H1 (cell line): ENCODE measurements at regions not wholly inside any gene's neighbourhood (a gene's known extent, or its start where the extent isn't known, plus 50 kb on each side); places are given as distances from the start of the nearest gene placed in this dataset.

ENCODE experiments used
- CTCF ChIA-PET: fragments of 300-600 bp; sonication (Branson Sonifier 250); formaldehyde crosslinking; loops from one replicate; lab custom pipeline; 2021; ENCODE audit not compliant: partially characterized antibody; lab: Charles Lee
- POLR2A ChIA-PET: fragments of 300-600 bp; sonication (Branson Sonifier 250); formaldehyde crosslinking; loops from one replicate; lab custom pipeline; 2021; ENCODE audit warnings: inconsistent platforms; ENCODE audit not compliant: partially characterized antibody; lab: Charles Lee
- DNase-seq, 2 experiments: peaks; one replicate each; pipeline versions ENCODE4 v3.0.0 to v3.0.0-alpha.2; 2010 to 2022; ENCODE audit warnings: low spot score in 2 of 2, low read depth in 1 of 2, mixed read lengths in 1 of 2
- FAIRE-seq: peaks from 2 replicates; lab custom pipeline; 2011; peaks lifted over from hg19 to GRCh38; lab: Jason Lieb, UNC
- H2AFZ ChIP-seq: 2 replicates; pipeline ENCODE4 v1.8.1; 2012; ENCODE audit warnings: low read length, inconsistent platforms
- H2AK5ac ChIP-seq: 2 replicates; pipeline ENCODE4 v1.6.1; 2013; ENCODE audit warnings: low read depth, low read length
- H2BK120ac ChIP-seq: replicated peaks from 2 replicates; pipeline ENCODE3; 2013; ENCODE audit warnings: low read depth, low read length, inconsistent platforms
- H2BK12ac ChIP-seq: 2 replicates; pipeline ENCODE4 v1.6.1; 2013; ENCODE audit warnings: low read depth, low read length
- H2BK15ac ChIP-seq: 2 replicates; pipeline ENCODE4 v1.6.1; 2013; ENCODE audit warnings: low read length
- H2BK20ac ChIP-seq: 2 replicates; pipeline ENCODE4 v1.6.1; 2013; ENCODE audit warnings: low read length
- H2BK5ac ChIP-seq: 2 replicates; pipeline ENCODE4 v1.6.1; 2013; ENCODE audit warnings: low read depth, low read length
- H3K14ac ChIP-seq: 2 replicates; pipeline ENCODE4 v1.6.1; 2013; ENCODE audit warnings: inconsistent platforms; ENCODE audit not compliant: insufficient read length
- H3K18ac ChIP-seq: 2 replicates; pipeline ENCODE4 v1.6.1; 2013; ENCODE audit warnings: low read length; ENCODE audit errors: extremely low read depth
- H3K23ac ChIP-seq: 2 replicates; pipeline ENCODE4 v1.6.1; 2013; ENCODE audit warnings: inconsistent platforms; ENCODE audit not compliant: insufficient read length
- H3K23me2 ChIP-seq: 2 replicates; pipeline ENCODE4 v1.6.1; 2013; ENCODE audit warnings: low read depth, low read length
- H3K27ac ChIP-seq: 2 replicates; pipeline ENCODE4 v1.6.1; 2011; ENCODE audit warnings: low read depth, low read length, inconsistent platforms
- H3K27me3 ChIP-seq, 4 experiments: replicated peaks in 1 of 4; 1 replicate in 1 of 4; 2 replicates in 3 of 4; pipeline versions ENCODE4 v1.6.1 to v1.8.1; 2011 to 2013; ENCODE audit warnings: low read length in 3 of 4, mild to moderate bottlenecking in 3 of 4, inconsistent platforms in 2 of 4, mixed read lengths in 2 of 4, moderate library complexity in 1 of 4; ENCODE audit not compliant: control insufficient read depth in 3 of 4, insufficient read depth in 3 of 4; ENCODE audit errors: extremely low read depth in 1 of 4
- H3K36me3 ChIP-seq, 4 experiments: 2 replicates each; pipeline versions ENCODE4 v1.6.1 to v1.8.1; 2011 to 2013; ENCODE audit warnings: mild to moderate bottlenecking in 4 of 4, low read length in 3 of 4, moderate library complexity in 2 of 4, control low read depth in 1 of 4, inconsistent platforms in 1 of 4; ENCODE audit not compliant: insufficient read depth in 4 of 4, control insufficient read depth in 2 of 4
- H3K4ac ChIP-seq: replicated peaks from 2 replicates; pipeline ENCODE3; 2013; ENCODE audit warnings: low read length, low read depth, mixed read lengths, inconsistent platforms; ENCODE audit not compliant: insufficient read length
- H3K4me1 ChIP-seq, 4 experiments: replicated peaks in 1 of 4; 1 replicate in 1 of 4; 2 replicates in 3 of 4; pipeline versions ENCODE4 v1.6.1 to v1.8.1; 2011 to 2013; ENCODE audit warnings: low read length in 3 of 4, inconsistent platforms in 2 of 4, mixed read lengths in 1 of 4; ENCODE audit not compliant: insufficient read depth in 4 of 4, control insufficient read depth in 3 of 4
- H3K4me2 ChIP-seq, 2 experiments: 2 replicates each; pipeline versions ENCODE4 v1.6.1 to v1.8.1; 2011 to 2013; ENCODE audit warnings: low read depth in 2 of 2, low read length in 2 of 2, control low read depth in 1 of 2, inconsistent platforms in 1 of 2, mild to moderate bottlenecking in 1 of 2; ENCODE audit not compliant: insufficient read depth in 1 of 2
- H3K4me3 ChIP-seq, 4 experiments: fragments of 200-600, 300-600 bp in 1 of 4; sonication (generic), shearing (Covaris generic), sonication (Bioruptor Twin) in 1 of 4; 2 replicates each; pipeline versions ENCODE4 v1.5.1 to v1.8.1; 2011 to 2016; ENCODE audit warnings: low read length in 4 of 4, low read depth in 3 of 4, control low read depth in 2 of 4, inconsistent platforms in 2 of 4, mild to moderate bottlenecking in 2 of 4, mixed read lengths in 1 of 4, moderate library complexity in 1 of 4; ENCODE audit not compliant: insufficient read depth in 2 of 4; ENCODE audit errors: extremely low read depth in 1 of 4
- H3K56ac ChIP-seq: replicated peaks from 2 replicates; pipeline ENCODE3; 2013; ENCODE audit warnings: low read depth, mild to moderate bottlenecking, mixed read lengths, low read length, inconsistent platforms; ENCODE audit not compliant: insufficient read length
- H3K79me1 ChIP-seq: 2 replicates; pipeline ENCODE4 v1.6.1; 2013; ENCODE audit warnings: low read depth, low read length, control low read depth
- H3K79me2 ChIP-seq, 2 experiments: 2 replicates each; pipeline versions ENCODE4 v1.6.1 to v1.8.1; 2012 to 2013; ENCODE audit warnings: low read length in 2 of 2, mild to moderate bottlenecking in 2 of 2, inconsistent platforms in 1 of 2; ENCODE audit not compliant: insufficient read depth in 2 of 2, control insufficient read depth in 1 of 2
- H3K9ac ChIP-seq, 4 experiments: replicated peaks in 1 of 4; 1 replicate in 1 of 4; 2 replicates in 3 of 4; pipeline versions ENCODE4 v1.6.1 to v1.8.1; 2011 to 2013; ENCODE audit warnings: low read depth in 3 of 4, low read length in 3 of 4, control low read depth in 2 of 4, mild to moderate bottlenecking in 2 of 4, moderate library complexity in 2 of 4, inconsistent platforms in 1 of 4; ENCODE audit errors: extremely low read depth in 1 of 4
- H3K9me3 ChIP-seq, 2 experiments: 2 replicates each; pipeline versions ENCODE4 v1.6.1 to v1.8.1; 2012 to 2013; ENCODE audit warnings: mild to moderate bottlenecking in 2 of 2, moderate library complexity in 2 of 2, control low read depth in 1 of 2, inconsistent platforms in 1 of 2, low read depth in 1 of 2, low read length in 1 of 2, mixed read lengths in 1 of 2; ENCODE audit not compliant: insufficient read depth in 2 of 2
- H4K20me1 ChIP-seq, 2 experiments: replicated peaks in 1 of 2; 2 replicates each; pipeline versions ENCODE3 to v1.8.1; 2011 to 2013; ENCODE audit warnings: inconsistent platforms in 2 of 2, low read length in 2 of 2, mild to moderate bottlenecking in 1 of 2; ENCODE audit not compliant: insufficient read depth in 2 of 2, control insufficient read depth in 1 of 2
- H4K5ac ChIP-seq: 2 replicates; pipeline ENCODE4 v1.6.1; 2013; ENCODE audit warnings: low read length, low read depth, mixed read lengths, inconsistent platforms; ENCODE audit not compliant: insufficient read length
- H4K8ac ChIP-seq: 2 replicates; pipeline ENCODE4 v1.8.0; 2013; ENCODE audit warnings: mild to moderate bottlenecking, moderate library complexity, low read length, inconsistent platforms; ENCODE audit not compliant: insufficient read depth; ENCODE audit errors: extremely low read depth
- H4K91ac ChIP-seq: replicated peaks from 2 replicates; pipeline ENCODE3; 2013; ENCODE audit warnings: low read length, mixed read lengths, inconsistent platforms; ENCODE audit not compliant: insufficient read length
- CTCF ChIP-seq, 3 experiments: IDR thresholded peaks; 1 replicate in 2 of 3; 2 replicates in 1 of 3; pipeline versions ENCODE4 v1.5.1 to v1.6.1; 2011; ENCODE audit warnings: low read length in 3 of 3, mild to moderate bottlenecking in 3 of 3, inconsistent platforms in 2 of 3, low read depth in 1 of 3, moderate library complexity in 1 of 3; ENCODE audit not compliant: insufficient read depth in 1 of 3; ENCODE audit errors: control extremely low read depth in 1 of 3
- EZH2 ChIP-seq: fragments of 200-600 bp; sonication (generic); IDR thresholded peaks from 2 replicates; pipeline ENCODE4 v1.7.1; 2012; ENCODE audit warnings: low read depth, mild to moderate bottlenecking, moderate library complexity, low read length, inconsistent platforms; ENCODE audit not compliant: severe bottlenecking
- PHF8 ChIP-seq: fragments of 200-600 bp; sonication (generic); conservative IDR thresholded peaks from 2 replicates; pipeline ENCODE4 v1.7.1; 2012; ENCODE audit warnings: low read depth, mild to moderate bottlenecking, inconsistent platforms, low read length, moderate library complexity
- RFX5 ChIP-seq: IDR thresholded peaks from 2 replicates; pipeline ENCODE4 v1.6.1; 2011; ENCODE audit warnings: low read depth, low read length, improper control_type of control experiment, borderline replicate concordance
- RXRA ChIP-seq: IDR thresholded peaks from 2 replicates; pipeline ENCODE4 v1.6.1; 2011; ENCODE audit warnings: low read depth, mild to moderate bottlenecking, low read length, moderate library complexity; ENCODE audit not compliant: insufficient read depth
- TAF7 ChIP-seq: optimal IDR thresholded peaks from 2 replicates; pipeline ENCODE3; 2011; ENCODE audit warnings: low read depth, mild to moderate bottlenecking, inconsistent platforms, low read length, moderate library complexity, borderline replicate concordance
- USF2 ChIP-seq: IDR thresholded peaks from 2 replicates; pipeline ENCODE4 v1.6.1; 2011; ENCODE audit warnings: low read length, improper control_type of control experiment
- WGBS, 2 experiments: shearing (Covaris generic) in 1 of 2; methylation state at CpG; one replicate each; pipeline versions ENCODE4 v1.1.6 to v1.1.7; 2013 to 2015; ENCODE audit warnings: low lambda C conversion rate in 2 of 2, mixed read lengths in 2 of 2, inconsistent platforms in 1 of 2, low coverage in 1 of 2, missing lambda C conversion rate in 1 of 2; ENCODE audit not compliant: insufficient replicate concordance in 2 of 2, insufficient coverage in 1 of 2, insufficient read length in 1 of 2; ENCODE audit errors: extremely low coverage in 1 of 2, missing lambda C conversion rate in 1 of 2; 5-methylcytosine and 5-hydroxymethylcytosine counted together

- H4K20me1 ChIP-seq, result no peaks in the 10 kb centered on the region
- FAIRE-seq (no peak), DNase-seq (no peak)
- no peak overlapping the region for H2BK120ac ChIP-seq
- H2AK5ac ChIP-seq, result no peak overlapping the region
- 0 out of 2 replicates have a peak overlapping the region, but pooled peaks have one; percentile 24 for H2AFZ ChIP-seq
- no peak overlapping the region for H2BK5ac ChIP-seq
- H3K9ac ChIP-seq, result no peak overlapping the region
- H3K79me2 ChIP-seq, result no peaks in the 10 kb centered on the region
- no peak overlapping the region for H4K5ac ChIP-seq
- no peak overlapping the region for H3K18ac ChIP-seq
- H4K8ac ChIP-seq, result no peak overlapping the region
- no peak overlapping the region for H2BK12ac ChIP-seq
- H3K4ac ChIP-seq, result no peak overlapping the region
- no peaks in the 10 kb centered on the region; a peak in 1 of 7 replicates for H3K27me3 ChIP-seq
- H3K23me2 ChIP-seq, result no peaks in the 10 kb centered on the region
- no peak overlapping the region for H3K56ac ChIP-seq
- H3K4me1 ChIP-seq, result peaks cover 0 to 9% (median 3%) of the 10 kb centered on the region in 4 experiments; a peak in 5 of 7 replicates
- H3K79me1 ChIP-seq, result no peaks in the 10 kb centered on the region
- no peak overlapping the region for H4K91ac ChIP-seq
- H3K36me3 ChIP-seq, result no peaks in the 10 kb centered on the region
- H3K9me3 ChIP-seq, result no peaks in the 10 kb centered on the region
- H3K14ac ChIP-seq, result no peak overlapping the region
- no peak overlapping the region for H3K4me3 ChIP-seq
- ChIA-PET CTCF (interaction anchor here (1.1 to 2.0 kb wide), 3 partner anchors 22 to 30 kb away, joined by 4 read pairs; no protein-coding TSS in a partner anchor), POLR2A (interaction anchor here (0.8 kb wide), 1 partner anchor 13 kb away, joined by 3 read pairs; no protein-coding TSS in a partner anchor)
- no peak overlapping the region for H2BK20ac ChIP-seq
- 79% methylated on average over 16 of the region's 16 CpGs; no CpG with 5 or more reads in 1 of the 2 experiments for WGBS, 2 experiments
- H2BK15ac ChIP-seq, result no peak overlapping the region
- no peak overlapping the region for H3K4me2 ChIP-seq
- no peak overlapping the region for H3K27ac ChIP-seq
- no peak overlapping the region for H3K23ac ChIP-seq
- TF ChIP-seq RFX5, result no peak
- no peak for TF ChIP-seq EZH2
- TF ChIP-seq USF2, result 0 out of 2 replicates have a peak, but pooled peaks have one; percentile 29
- no peak for TF ChIP-seq CTCF (IDR thresholded peaks at IDR 0.05; ENCODE audit: control extremely low read depth in 1 of 3, insufficient read depth in 1 of 3, low read depth in 1 of 3, low read length in 3 of 3)
- TF ChIP-seq TAF7, result no peak
- no peak for TF ChIP-seq PHF8
- no peak for TF ChIP-seq RXRA
Measured at GRCh38 chr11:115674176-115674936, 170.1 kb upstream of the CADM1 start.
